Left ventricle myocardium inferior (tissue), 1 donor: ENCODE measurements at regions not wholly inside any gene's neighbourhood (a gene's known extent, or its start where the extent isn't known, plus 50 kb on each side); places are given as distances from the start of the nearest gene placed in this dataset.
"Not testable (repeated sequence)": the region's sequence is repeated elsewhere in the genome, so short reads cannot be mapped to it uniquely, and the experiment has no call there.

Source experiments
- DNase-seq: peaks from one replicate; pipeline ENCODE4 v3.0.0-alpha.2; 2020
- H3K27ac ChIP-seq: fragments of 200-600 bp; replicated peaks from 2 replicates; pipeline ENCODE4 v1.8.0; 2021
- H3K27me3 ChIP-seq: fragments of 200-600 bp; 2 replicates; pipeline ENCODE4 v1.8.0; 2021; ENCODE audit warnings: low read depth
- H3K36me3 ChIP-seq: fragments of 200-600 bp; 2 replicates; pipeline ENCODE4 v1.8.0; 2021
- H3K4me1 ChIP-seq: fragments of 200-600 bp; 2 replicates; pipeline ENCODE4 v1.8.0; 2021
- H3K4me3 ChIP-seq: fragments of 200-600 bp; 2 replicates; pipeline ENCODE4 v1.8.0; 2021; ENCODE audit warnings: mild to moderate bottlenecking, moderate library complexity
- H3K9me3 ChIP-seq: fragments of 200-600 bp; replicated peaks from 2 replicates; pipeline ENCODE4 v1.8.0; 2021
- intact Hi-C: fragments of 100-400 bp; cut with micrococcal nuclease; formaldehyde crosslinking; loops from one replicate; pipeline ENCODE4 v1.11.0; 2022
- TF ChIP-seq, protein P1 (sequence below): fragments of 200-600 bp; IDR thresholded peaks from 2 replicates; pipeline ENCODE4 v1.8.0; 2021; ENCODE audit warnings: antibody characterized with exemption, mild to moderate bottlenecking, borderline replicate concordance
- donor health status: DM: no; HTN: yes; CAD: no; lungs with severe emphysema.

DNA sequence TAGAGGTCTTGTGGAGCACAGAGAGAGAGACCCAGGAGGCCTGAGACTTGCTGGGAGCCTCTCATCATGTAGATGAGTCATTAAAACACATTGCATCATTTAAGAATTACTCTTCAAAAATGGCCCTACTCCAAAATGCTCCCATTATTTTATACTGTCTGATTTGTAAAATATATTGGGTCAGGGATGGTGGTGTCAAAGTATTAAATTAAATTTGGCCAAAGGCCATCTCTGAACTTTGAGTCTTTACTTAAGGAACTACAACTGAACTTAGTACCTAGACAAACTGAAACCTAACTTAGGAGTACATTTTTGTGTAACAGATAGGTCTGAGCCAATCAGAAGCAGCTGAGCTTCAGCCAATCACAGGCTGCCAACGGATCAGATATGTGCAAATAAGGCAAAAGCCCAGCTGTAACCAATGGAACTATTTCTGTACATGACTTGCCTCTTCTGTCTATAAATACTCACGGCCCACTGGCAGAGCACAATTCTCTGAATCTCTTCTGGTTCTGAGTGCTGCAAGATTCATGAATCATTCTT lies 657.2 kb downstream of the TLE1 start:
- DNase-seq: no peak
- intact Hi-C loops: no loop called here
- no peaks in the 10 kb centered on the region for H3K36me3 ChIP-seq
- no peaks in the 10 kb centered on the region for H3K9me3 ChIP-seq
- TF ChIP-seq, protein P1, sequence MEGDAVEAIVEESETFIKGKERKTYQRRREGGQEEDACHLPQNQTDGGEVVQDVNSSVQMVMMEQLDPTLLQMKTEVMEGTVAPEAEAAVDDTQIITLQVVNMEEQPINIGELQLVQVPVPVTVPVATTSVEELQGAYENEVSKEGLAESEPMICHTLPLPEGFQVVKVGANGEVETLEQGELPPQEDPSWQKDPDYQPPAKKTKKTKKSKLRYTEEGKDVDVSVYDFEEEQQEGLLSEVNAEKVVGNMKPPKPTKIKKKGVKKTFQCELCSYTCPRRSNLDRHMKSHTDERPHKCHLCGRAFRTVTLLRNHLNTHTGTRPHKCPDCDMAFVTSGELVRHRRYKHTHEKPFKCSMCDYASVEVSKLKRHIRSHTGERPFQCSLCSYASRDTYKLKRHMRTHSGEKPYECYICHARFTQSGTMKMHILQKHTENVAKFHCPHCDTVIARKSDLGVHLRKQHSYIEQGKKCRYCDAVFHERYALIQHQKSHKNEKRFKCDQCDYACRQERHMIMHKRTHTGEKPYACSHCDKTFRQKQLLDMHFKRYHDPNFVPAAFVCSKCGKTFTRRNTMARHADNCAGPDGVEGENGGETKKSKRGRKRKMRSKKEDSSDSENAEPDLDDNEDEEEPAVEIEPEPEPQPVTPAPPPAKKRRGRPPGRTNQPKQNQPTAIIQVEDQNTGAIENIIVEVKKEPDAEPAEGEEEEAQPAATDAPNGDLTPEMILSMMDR: no peak
- no peak overlapping the region for H3K27ac ChIP-seq
- no peaks in the 10 kb centered on the region for H3K4me1 ChIP-seq
- H3K27me3 ChIP-seq: no peaks in the 10 kb centered on the region
- H3K4me3 ChIP-seq: no peak overlapping the region

DNA sequence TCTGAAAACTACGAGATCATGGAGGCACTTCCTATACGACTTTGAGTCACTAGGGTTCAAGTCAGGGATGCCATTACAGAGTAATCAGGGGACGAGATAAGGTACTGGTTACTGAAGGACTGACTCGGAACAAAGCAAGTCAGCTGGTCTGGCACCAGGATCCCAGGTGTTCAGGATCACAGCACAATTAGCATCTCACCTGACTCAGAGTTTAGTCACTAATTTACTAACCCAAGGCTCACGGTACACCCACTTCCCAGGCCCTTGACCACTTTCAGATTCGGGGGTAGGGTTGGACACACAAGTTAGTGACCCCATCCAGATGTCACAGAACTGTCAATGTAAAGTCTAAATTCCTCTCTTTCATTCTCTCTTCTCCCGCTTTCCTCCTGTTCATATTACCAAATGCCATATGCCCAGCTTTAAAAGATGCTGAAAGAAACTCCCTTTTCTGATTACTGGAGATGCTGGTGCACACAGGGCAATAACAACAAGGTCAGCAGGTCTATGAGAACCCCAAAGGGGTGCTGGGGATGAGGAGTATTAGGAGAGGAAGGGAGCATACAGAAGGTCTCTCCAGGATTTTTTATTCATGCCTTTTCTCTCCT lies 657.8 kb downstream of the TLE1 start:
- DNase-seq: no peak
- no peak overlapping the region for H3K27ac ChIP-seq
- intact Hi-C loops: no loop called here
- H3K27me3 ChIP-seq: no peaks in the 10 kb centered on the region
- H3K4me3 ChIP-seq: no peak overlapping the region
- H3K9me3 ChIP-seq: no peaks in the 10 kb centered on the region
- TF ChIP-seq, protein P1: no peak
- H3K36me3 ChIP-seq: no peaks in the 10 kb centered on the region
- no peaks in the 10 kb centered on the region for H3K4me1 ChIP-seq

DNA sequence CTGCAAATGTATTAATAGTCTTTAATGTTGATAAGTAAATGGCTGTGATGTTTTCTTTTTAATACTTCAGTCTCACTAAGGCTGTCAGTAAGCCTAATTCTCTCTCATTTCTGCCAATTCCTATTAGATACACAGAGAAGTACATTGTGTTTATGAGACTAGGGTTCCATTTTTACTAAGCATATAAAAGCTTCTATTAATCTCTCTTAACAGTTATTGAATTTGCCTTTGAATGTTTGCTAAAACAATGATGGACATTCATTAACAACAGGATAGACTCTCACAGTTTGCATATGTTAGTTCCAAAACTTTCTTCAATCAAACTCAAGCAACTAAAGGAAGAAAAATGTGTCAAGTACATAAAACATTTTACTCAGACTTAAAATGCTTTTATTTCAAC lies 659.3 kb downstream of the TLE1 start:
- TF ChIP-seq, protein P1: no peak
- intact Hi-C loops: no loop called here

DNA sequence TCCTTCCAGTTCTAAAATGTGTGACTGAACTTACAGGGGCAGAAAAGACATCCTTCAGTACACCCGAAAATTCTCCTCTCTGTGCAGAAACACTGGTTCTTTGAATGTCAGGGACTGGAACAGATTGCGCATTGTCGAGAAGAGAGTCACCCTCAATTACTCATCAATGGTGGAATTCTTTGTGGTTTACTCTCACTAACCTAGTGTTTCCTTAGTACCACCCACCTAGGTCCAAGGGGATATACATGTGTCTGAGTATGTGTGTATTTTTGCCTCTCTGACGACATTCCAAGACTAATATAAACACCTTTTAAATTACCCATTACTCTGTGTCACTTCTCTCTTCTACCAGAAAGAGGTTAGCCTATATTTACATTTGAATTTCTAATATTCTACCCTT lies 660.8 kb downstream of the TLE1 start:
- Histone ChIP-seq H3K4me3 (no peak overlapping the region), H3K36me3 (no peaks in the 10 kb centered on the region), H3K27me3 (no peaks in the 10 kb centered on the region), H3K9me3 (no peaks in the 10 kb centered on the region), H3K4me1 (no peaks in the 10 kb centered on the region), H3K27ac (no peak overlapping the region)
- intact Hi-C loops: no loop called here
- DNase-seq: no peak
- TF ChIP-seq, protein P1: no peak

More for the DNA sequence above, 659.3 kb downstream of the TLE1 start:
- H3K27ac ChIP-seq: no peak overlapping the region
- H3K9me3 ChIP-seq: no peaks in the 10 kb centered on the region
- H3K36me3 ChIP-seq: no peaks in the 10 kb centered on the region
- no peak for DNase-seq
- H3K4me1 ChIP-seq: no peaks in the 10 kb centered on the region
- H3K27me3 ChIP-seq: no peaks in the 10 kb centered on the region
- H3K4me3 ChIP-seq: no peak overlapping the region

DNA sequence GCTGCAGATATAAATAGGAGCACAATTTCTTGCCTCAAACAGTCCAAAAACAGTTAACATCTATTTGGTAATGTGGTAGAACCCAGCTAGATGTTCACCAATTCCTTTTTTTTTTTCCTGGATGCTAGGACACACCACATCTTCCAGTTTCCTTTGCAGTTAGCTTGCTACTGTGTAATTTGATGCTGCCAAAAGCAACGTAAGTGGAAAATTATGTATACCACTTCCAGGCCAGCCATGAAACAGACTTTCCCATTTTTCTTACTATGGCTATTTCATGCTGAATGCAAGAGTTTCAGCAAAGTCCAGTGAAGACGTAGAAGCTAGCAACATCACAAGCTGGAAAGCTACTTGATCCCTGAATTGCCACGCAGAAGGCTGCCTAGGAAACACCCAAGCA lies 667.2 kb downstream of the TLE1 start:
- TF ChIP-seq, protein P1: no peak
- Histone ChIP-seq H3K4me3 (no peak overlapping the region), H3K27ac (no peak overlapping the region), H3K27me3 (no peaks in the 10 kb centered on the region), H3K36me3 (no peaks in the 10 kb centered on the region), H3K4me1 (no peaks in the 10 kb centered on the region), H3K9me3 (no peaks in the 10 kb centered on the region)
- intact Hi-C loops: no loop called here
- DNase-seq: no peak

DNA sequence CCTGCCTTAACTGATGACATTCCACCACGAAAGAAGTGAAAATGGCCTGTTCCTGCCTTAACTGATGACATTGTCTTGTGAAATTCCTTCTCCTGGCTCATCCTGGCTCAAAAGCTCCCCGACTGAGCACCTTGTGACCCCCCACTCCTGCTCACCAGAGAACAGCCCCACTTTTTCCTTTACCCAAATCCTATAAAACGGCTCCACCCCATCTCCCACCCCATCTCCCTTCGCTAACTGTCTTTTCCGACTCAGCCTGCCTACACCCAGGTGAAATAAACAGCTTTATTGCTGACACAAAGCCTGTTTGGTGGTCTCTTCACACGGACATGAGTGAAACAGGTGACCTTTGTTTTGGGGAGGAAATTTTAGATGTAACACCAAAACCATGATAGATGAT lies 674.4 kb downstream of the TLE1 start:
- H3K9me3 ChIP-seq, H3K4me1 ChIP-seq, H3K27ac ChIP-seq, H3K27me3 ChIP-seq, intact Hi-C loops, H3K4me3 ChIP-seq, DNase-seq, H3K36me3 ChIP-seq: not testable (repeated sequence)

DNA sequence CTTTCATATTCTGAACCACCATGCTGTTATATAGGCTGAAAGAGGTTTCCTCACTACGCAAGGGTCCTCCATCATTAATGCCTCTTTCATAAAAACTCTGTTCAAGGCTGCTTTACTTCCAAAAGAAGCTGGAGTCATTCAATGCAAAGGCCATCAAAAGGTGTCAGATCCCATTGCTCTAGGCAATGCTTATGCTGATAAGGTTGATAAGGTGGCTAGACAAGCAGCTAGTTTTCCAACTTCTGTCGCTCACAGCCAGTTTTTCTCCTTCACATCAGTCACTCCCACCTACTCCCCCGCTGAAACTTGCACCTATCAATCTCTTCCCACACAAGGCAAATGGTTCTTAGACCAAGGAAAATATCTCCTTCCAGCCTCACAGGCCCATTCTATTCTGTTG lies 676.2 kb downstream of the TLE1 start:
- H3K9me3 ChIP-seq, H3K4me1 ChIP-seq, H3K4me3 ChIP-seq, H3K36me3 ChIP-seq, DNase-seq, intact Hi-C loops, H3K27ac ChIP-seq, H3K27me3 ChIP-seq: not testable (repeated sequence)
